ENCODE measurements at regions not wholly inside any gene's neighbourhood (a gene's known extent, or its start where the extent isn't known, plus 50 kb on each side); places are given as distances from the start of the nearest gene placed in this dataset.

GRCh38 chr3:21169948-21170347, 581.1 kb downstream of the ZNF385D start:
- DNase-seq: no peak
- intact Hi-C loops (cut with DNase I): no loop called here
- WGBS, 2 donors: 57 to 60% methylated on average over 3 of the region's 3 CpGs

GRCh38 chr3:21168471-21168870, 582.5 kb downstream of the ZNF385D start:
- 80 to 87% methylated on average over 2 of the region's 2 CpGs for WGBS, 2 donors
- Histone ChIP-seq H3K9me3 (no peaks in the 10 kb centered on the region), H3K36me3 (no peaks in the 10 kb centered on the region), H3K4me1 (no peaks in the 10 kb centered on the region), H3K4me3 (replicated peaks in 1 of 3) (no peak overlapping the region), H3K27ac (no peak overlapping the region), H3K27me3 (no peaks in the 10 kb centered on the region)
- no peak for TF ChIP-seq POLR2A (IDR thresholded peaks at IDR 0.05)
- TF ChIP-seq CTCF (IDR thresholded peaks at IDR 0.05): no peak
- intact Hi-C loops (cut with DNase I): no loop called here
- no peak for DNase-seq

More at GRCh38 chr3:21169948-21170347, 581.1 kb downstream of the ZNF385D start:
- Histone ChIP-seq H3K36me3 (no peaks in the 10 kb centered on the region), H3K27ac (no peak overlapping the region), H3K27me3 (no peaks in the 10 kb centered on the region), H3K4me3 (replicated peaks in 1 of 3) (no peak overlapping the region), H3K9me3 (no peaks in the 10 kb centered on the region), H3K4me1 (no peaks in the 10 kb centered on the region)
- TF ChIP-seq CTCF (IDR thresholded peaks at IDR 0.05) (no peak), POLR2A (IDR thresholded peaks at IDR 0.05) (no peak)

GRCh38 chr3:21163956-21164355, 587.1 kb downstream of the ZNF385D start:
- Histone ChIP-seq H3K27me3 (no peaks in the 10 kb centered on the region), H3K27ac (no peak overlapping the region), H3K4me3 (replicated peaks in 1 of 3) (no peak overlapping the region), H3K4me1 (no peaks in the 10 kb centered on the region), H3K9me3 (no peaks in the 10 kb centered on the region), H3K36me3 (no peaks in the 10 kb centered on the region)
- TF ChIP-seq CTCF (IDR thresholded peaks at IDR 0.05): no peak
- TF ChIP-seq POLR2A (IDR thresholded peaks at IDR 0.05): no peak
- 64 to 68% methylated on average over 3 of the region's 3 CpGs for WGBS, 2 donors
- intact Hi-C loops (cut with DNase I): no loop called here
- peak in 1 of 2 donors; percentile 10 for DNase-seq

GRCh38 chr3:21159543-21159906, 591.5 kb downstream of the ZNF385D start:
- intact Hi-C loops (cut with DNase I): no loop called here
- Histone ChIP-seq H3K27me3 (no peaks in the 10 kb centered on the region), H3K4me1 (no peaks in the 10 kb centered on the region), H3K4me3 (replicated peaks in 1 of 3) (no peak overlapping the region), H3K36me3 (no peaks in the 10 kb centered on the region), H3K27ac (no peak overlapping the region), H3K9me3 (no peaks in the 10 kb centered on the region)
- no peak for DNase-seq
- TF ChIP-seq POLR2A (IDR thresholded peaks at IDR 0.05) (no peak), CTCF (IDR thresholded peaks at IDR 0.05) (no peak)
- 59 to 62% methylated on average over 2 of the region's 2 CpGs for WGBS, 2 donors

GRCh38 chr3:21158861-21159542, 592.0 kb downstream of the ZNF385D start:
- no peak for DNase-seq
- WGBS, 2 donors: 76% methylated on average over 4 of the region's 4 CpGs
- Histone ChIP-seq H3K4me3 (replicated peaks in 1 of 3) (no peak overlapping the region), H3K27me3 (no peaks in the 10 kb centered on the region), H3K27ac (no peak overlapping the region), H3K9me3 (no peaks in the 10 kb centered on the region), H3K4me1 (no peaks in the 10 kb centered on the region), H3K36me3 (no peaks in the 10 kb centered on the region)
- intact Hi-C loops (cut with DNase I): no loop called here
- TF ChIP-seq CTCF (IDR thresholded peaks at IDR 0.05) (no peak), POLR2A (IDR thresholded peaks at IDR 0.05) (no peak)

All from thyroid gland (tissue), 4 donors.